ENCODE measurements at regions not wholly inside any gene's neighbourhood (a gene's known extent, or its start where the extent isn't known, plus 50 kb on each side); places are given as distances from the start of the nearest gene placed in this dataset.

DNA sequence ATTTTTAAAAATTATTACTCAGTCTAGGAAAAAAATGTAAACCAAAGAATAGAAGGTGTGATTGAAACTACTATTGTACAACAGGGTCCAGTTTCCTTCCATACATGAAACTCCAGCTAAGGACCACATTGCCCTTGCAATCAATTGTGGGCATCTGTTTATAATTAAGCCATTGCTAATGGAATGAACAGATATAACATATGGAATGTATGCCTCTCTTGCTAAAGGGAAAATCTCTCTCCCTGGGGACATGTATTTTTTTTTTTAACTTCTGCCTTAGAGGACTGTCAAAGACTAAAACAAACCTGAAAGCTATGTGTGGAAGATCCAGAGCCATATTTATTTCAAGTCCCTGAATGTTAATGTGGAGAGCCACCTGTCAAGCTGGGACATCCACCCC, 336.8 kb upstream of the MANEA start:
- in situ Hi-C loops (cut with MboI; ENCODE audit: low sequenced_read_pairs, unreplicated experiment): no loop called here

DNA sequence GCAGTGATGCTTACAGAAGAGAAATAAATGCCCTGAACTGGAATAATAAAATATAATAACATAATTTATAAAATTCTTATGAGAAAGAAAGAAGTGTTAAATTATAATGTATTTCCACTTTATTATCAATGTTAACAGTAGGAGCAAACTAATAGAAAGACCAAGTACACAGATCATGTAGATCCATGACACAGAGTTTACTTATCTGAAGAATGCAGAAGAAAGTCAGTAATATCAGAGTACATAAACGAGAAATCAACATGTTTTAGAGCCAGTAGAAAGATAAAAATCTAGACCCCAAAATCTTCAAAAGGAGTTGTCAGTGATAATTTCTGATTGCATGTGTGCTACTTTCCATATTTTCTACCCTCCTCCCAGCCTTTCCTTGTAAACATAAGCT, 334.8 kb upstream of the MANEA start:
- in situ Hi-C loops (cut with MboI; ENCODE audit: low sequenced_read_pairs, unreplicated experiment): no loop called here

More for the DNA sequence above, 336.8 kb upstream of the MANEA start:
- no peak for DNase-seq (ENCODE audit: low spot score)
- TF ChIP-seq, protein P1, sequence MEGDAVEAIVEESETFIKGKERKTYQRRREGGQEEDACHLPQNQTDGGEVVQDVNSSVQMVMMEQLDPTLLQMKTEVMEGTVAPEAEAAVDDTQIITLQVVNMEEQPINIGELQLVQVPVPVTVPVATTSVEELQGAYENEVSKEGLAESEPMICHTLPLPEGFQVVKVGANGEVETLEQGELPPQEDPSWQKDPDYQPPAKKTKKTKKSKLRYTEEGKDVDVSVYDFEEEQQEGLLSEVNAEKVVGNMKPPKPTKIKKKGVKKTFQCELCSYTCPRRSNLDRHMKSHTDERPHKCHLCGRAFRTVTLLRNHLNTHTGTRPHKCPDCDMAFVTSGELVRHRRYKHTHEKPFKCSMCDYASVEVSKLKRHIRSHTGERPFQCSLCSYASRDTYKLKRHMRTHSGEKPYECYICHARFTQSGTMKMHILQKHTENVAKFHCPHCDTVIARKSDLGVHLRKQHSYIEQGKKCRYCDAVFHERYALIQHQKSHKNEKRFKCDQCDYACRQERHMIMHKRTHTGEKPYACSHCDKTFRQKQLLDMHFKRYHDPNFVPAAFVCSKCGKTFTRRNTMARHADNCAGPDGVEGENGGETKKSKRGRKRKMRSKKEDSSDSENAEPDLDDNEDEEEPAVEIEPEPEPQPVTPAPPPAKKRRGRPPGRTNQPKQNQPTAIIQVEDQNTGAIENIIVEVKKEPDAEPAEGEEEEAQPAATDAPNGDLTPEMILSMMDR (IDR thresholded peaks at IDR 0.05; ENCODE audit: borderline replicate concordance, control extremely low read depth, extremely low read depth, insufficient read depth, missing control alignments): no peak

DNA sequence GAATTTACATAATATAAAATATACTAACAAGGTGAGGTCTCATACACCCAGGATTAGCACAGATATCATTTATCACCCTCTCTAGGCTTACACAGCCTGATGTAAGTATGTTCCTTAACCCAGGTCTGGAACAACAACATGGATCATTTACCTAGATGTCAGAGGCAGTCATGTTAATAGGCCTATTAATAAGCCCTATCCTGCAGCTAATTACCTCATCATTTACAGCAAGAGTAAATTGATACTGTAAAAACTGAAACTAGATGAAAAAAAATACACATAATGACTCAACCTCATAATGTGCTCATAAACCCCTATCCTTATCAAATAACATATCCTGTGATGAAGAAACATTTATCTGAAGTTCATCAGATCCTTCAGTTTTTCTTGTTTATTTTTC, 334.3 kb upstream of the MANEA start:
- in situ Hi-C loops (cut with MboI; ENCODE audit: low sequenced_read_pairs, unreplicated experiment): no loop called here
- DNase-seq (ENCODE audit: low spot score): no peak
- TF ChIP-seq, protein P1 (IDR thresholded peaks at IDR 0.05; ENCODE audit: borderline replicate concordance, control extremely low read depth, extremely low read depth, insufficient read depth, missing control alignments): no peak

More for the DNA sequence above, 334.8 kb upstream of the MANEA start:
- TF ChIP-seq, protein P1 (IDR thresholded peaks at IDR 0.05; ENCODE audit: borderline replicate concordance, control extremely low read depth, extremely low read depth, insufficient read depth, missing control alignments): no peak
- DNase-seq (ENCODE audit: low spot score): no peak

DNA sequence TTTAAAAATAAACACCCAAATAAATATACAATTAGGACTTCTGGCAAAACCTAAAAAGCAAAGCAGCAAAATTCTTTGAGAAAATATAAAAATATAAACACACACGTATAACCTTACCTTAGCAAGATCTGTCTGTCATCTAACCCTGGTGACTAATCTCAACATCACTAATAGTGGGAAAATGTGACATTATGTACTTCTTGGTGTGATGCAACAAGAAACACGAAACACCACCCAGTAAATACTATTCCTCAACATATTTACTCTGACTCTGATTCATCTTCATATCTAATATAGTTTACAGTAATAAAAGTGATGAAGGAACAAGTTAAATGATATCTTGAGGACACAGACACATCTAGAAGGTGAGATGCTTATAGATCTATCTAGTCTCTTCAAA, 332.6 kb upstream of the MANEA start:
- in situ Hi-C loops (cut with MboI; ENCODE audit: low sequenced_read_pairs, unreplicated experiment): no loop called here

DNA sequence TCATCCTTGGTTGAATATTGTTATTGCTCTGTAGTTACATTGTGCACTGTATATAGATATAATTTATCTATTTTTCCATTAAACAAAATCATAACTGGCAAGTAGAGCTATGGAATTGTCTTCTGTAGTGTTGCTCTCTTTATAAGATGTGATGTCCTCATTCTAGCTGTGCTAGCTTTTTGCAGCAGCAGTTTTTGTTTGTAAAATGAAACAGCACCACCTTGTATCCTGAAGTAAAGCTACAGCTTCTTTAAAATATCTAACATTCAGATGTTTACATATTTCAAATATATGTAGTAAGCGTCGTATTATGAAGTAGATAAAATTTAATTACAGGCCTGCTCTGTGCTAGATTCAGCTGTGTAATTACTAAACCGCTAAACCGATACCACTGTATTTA, 328.8 kb upstream of the MANEA start:
- in situ Hi-C loops (cut with MboI; ENCODE audit: low sequenced_read_pairs, unreplicated experiment): no loop called here
- TF ChIP-seq, protein P1 (IDR thresholded peaks at IDR 0.05; ENCODE audit: borderline replicate concordance, control extremely low read depth, extremely low read depth, insufficient read depth, missing control alignments): no peak
- no peak for DNase-seq (ENCODE audit: low spot score)

More for the DNA sequence above, 332.6 kb upstream of the MANEA start:
- TF ChIP-seq, protein P1 (IDR thresholded peaks at IDR 0.05; ENCODE audit: borderline replicate concordance, control extremely low read depth, extremely low read depth, insufficient read depth, missing control alignments): no peak
- no peak for DNase-seq (ENCODE audit: low spot score)

DNA sequence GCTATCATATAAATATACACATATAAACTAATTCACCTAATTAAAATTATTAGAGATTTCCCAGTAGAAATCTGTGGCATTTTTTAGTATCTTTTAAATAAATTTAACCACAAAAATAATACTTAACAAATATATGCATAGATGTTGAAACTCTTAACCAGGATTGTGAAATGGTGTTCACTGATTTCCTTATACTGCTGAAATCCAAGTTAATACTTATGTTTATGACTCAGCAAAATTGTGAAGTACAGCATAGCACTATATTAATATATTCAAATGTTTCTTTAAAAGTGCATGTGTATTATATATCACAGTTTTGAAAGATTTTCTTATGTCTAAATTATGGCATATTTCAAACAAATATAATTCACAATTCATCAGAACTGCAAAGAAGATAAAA, 328.2 kb upstream of the MANEA start:
- TF ChIP-seq, protein P1 (IDR thresholded peaks at IDR 0.05; ENCODE audit: borderline replicate concordance, control extremely low read depth, extremely low read depth, insufficient read depth, missing control alignments): no peak
- in situ Hi-C loops (cut with MboI; ENCODE audit: low sequenced_read_pairs, unreplicated experiment): no loop called here
- no peak for DNase-seq (ENCODE audit: low spot score)

DNA sequence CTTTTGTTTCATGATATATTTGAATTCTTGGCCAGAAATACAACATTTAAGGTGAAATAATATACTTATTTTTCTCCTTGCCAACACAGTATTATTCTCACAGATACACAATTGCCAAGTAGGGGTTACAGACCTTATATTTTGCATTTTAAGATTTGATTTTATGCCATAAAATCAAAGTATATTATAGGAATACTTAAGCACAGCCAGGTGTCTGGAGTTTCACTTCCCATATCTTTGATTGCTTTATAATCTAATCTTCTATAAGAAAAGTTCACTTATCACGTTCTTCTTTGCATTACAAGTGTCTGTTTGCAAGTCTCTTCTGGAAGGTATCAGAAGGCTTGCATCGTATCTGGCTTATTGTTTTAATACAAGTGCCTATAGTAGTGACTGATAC, 327.7 kb upstream of the MANEA start:
- in situ Hi-C loops (cut with MboI; ENCODE audit: low sequenced_read_pairs, unreplicated experiment): no loop called here
- DNase-seq (ENCODE audit: low spot score): no peak
- TF ChIP-seq, protein P1 (IDR thresholded peaks at IDR 0.05; ENCODE audit: borderline replicate concordance, control extremely low read depth, extremely low read depth, insufficient read depth, missing control alignments): no peak
